ENCODE measurements at regions not wholly inside any gene's neighbourhood (a gene's known extent, or its start where the extent isn't known, plus 50 kb on each side); places are given as distances from the start of the nearest gene placed in this dataset.

DNA sequence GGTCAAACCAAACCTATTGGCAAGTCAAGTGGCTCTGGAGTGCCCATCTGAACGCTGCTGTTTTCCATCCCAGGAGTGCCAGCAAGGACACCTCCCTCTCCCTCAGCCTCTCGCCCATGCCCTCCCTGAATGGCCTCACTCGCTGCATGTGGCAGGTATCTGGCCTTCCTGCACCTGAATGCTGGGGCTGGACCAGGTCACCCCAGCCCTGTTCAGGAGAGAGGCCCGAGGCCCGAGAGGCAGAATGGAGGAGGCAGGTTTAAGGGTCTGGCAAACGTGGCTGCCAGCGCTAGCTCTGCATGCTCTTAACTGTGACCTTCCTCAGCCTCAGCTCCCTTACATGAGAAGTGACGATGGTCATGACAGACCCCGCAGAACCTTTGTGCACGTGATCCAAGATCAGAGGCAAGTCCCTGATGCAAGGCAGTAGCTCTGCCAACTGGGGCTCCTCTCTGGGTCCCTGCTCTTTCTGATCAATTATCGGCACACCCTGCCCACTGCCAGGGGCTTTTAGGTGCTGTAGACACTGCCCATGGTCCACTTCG lies 295.7 kb upstream of the ZMIZ1 start:
- H3K36me3 Mint-ChIP-seq, result no peaks in the 10 kb centered on the region
- no peak overlapping the region for H3K27ac Mint-ChIP-seq
- ATAC-seq, result no peak
- H3K9me3 Mint-ChIP-seq, result no peaks in the 10 kb centered on the region
- DNase-seq (ENCODE audit: low spot score in 2 of 2), result no peak
- H3K4me1 Mint-ChIP-seq, result no peaks in the 10 kb centered on the region
- H3K4me3 Mint-ChIP-seq, result no peak overlapping the region

DNA sequence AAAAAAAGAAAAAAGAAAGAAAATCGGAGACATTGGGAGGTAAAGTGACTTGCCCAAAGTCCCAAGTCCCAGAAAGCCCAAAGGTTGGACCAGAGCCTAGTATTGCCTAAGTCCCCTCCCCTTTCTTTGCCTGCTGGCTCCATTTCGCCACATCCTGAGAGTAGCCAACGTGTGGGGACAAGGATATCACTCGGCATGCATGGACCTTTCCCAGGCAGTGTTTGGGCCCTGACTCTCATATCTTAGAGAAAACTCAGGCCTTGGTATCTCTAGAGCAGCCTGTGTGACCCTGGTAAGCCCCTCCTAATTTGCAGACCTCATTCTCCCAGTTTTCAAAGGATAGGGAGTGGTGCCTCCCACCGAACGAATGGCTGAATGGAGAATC lies 294.2 kb upstream of the ZMIZ1 start:
- ATAC-seq (no peak), DNase-seq (ENCODE audit: low spot score in 2 of 2) (no peak)
- no peak overlapping the region for H3K4me3 Mint-ChIP-seq
- no peaks in the 10 kb centered on the region for H3K9me3 Mint-ChIP-seq
- no peaks in the 10 kb centered on the region for H3K4me1 Mint-ChIP-seq
- no peak overlapping the region for H3K27ac Mint-ChIP-seq
- no peaks in the 10 kb centered on the region for H3K36me3 Mint-ChIP-seq

- Mint-ChIP-seq H3K4me3 (no peak overlapping the region), H3K27ac (no peak overlapping the region), H3K36me3 (no peaks in the 10 kb centered on the region), H3K4me1 (no peaks in the 10 kb centered on the region), H3K9me3 (no peaks in the 10 kb centered on the region)
- DNase-seq (ENCODE audit: low spot score in 2 of 2) (no peak), ATAC-seq (no peak)
Observed at GRCh38 chr10:78774999-78775711, 293.6 kb upstream of the ZMIZ1 start.

DNA sequence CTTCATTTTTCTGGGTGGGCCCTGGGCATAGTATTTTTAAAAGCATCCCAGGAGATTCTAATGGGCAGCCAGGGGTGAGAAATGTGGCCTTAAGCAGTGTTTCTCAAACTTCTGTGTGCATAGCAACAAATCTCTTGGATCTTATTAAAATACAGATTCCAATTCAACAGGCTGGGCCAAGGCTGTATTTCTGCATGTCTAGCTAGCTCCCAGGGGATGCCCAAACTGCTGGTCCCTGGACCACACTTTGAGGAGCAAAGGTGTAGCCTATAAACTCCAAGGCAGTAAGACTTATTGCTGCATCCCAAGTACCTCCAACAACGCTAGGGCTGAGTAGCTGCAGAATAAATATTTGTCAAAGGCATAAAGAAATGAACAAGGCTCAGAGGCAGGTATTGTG lies 292.9 kb upstream of the ZMIZ1 start:
- H3K4me1 Mint-ChIP-seq, result no peaks in the 10 kb centered on the region
- no peak overlapping the region for H3K27ac Mint-ChIP-seq
- H3K9me3 Mint-ChIP-seq, result no peaks in the 10 kb centered on the region
- no peak overlapping the region for H3K4me3 Mint-ChIP-seq
- H3K36me3 Mint-ChIP-seq, result no peaks in the 10 kb centered on the region
- no peak for DNase-seq (ENCODE audit: low spot score in 2 of 2)
- no peak for ATAC-seq

DNA sequence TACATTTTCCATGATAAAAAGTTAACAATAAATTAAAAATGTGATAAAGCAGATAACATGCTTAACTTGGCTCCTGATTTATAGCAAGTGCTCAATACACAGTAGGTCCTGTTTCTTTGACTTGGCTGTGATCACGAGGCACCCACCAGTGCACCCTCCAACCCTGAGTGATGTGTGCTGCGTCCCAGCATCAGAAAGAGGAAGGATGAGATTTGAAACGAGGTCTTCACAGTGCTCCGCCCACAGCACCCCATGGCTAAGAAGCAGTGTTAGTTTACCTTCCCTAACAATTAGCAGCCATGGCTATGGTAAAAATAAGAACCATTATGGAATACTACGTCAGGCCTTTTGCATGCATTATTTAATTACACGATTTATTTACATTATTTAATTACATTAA lies 292.0 kb upstream of the ZMIZ1 start:
- DNase-seq (ENCODE audit: low spot score in 2 of 2) (no peak), ATAC-seq (no peak)
- Mint-ChIP-seq H3K4me1 (no peaks in the 10 kb centered on the region), H3K27ac (no peak overlapping the region), H3K36me3 (no peaks in the 10 kb centered on the region), H3K4me3 (no peak overlapping the region), H3K9me3 (no peaks in the 10 kb centered on the region)

DNA sequence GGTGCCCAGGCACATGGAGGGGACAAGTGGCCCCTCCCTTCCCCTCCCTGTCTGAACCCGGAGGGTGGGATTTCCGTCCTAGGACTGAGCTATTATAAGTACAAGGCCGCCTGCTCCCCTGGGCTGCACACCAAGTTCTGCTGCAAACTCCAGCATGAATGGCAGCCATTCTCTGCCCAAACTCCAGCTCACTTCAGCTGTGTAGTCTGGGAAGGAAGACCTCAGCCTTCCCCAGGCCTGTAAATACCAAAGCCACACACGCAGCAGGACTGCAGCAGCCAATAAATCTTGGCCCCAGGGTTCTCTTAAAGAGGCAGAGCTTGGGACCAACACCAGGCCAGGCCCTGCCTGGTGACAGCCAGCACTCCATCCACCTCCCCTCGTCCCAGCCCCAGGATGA lies 291.3 kb upstream of the ZMIZ1 start:
- H3K9me3 Mint-ChIP-seq, result no peaks in the 10 kb centered on the region
- DNase-seq (ENCODE audit: low spot score in 2 of 2) (no peak), ATAC-seq (no peak)
- H3K27ac Mint-ChIP-seq, result no peak overlapping the region
- no peaks in the 10 kb centered on the region for H3K4me1 Mint-ChIP-seq
- no peaks in the 10 kb centered on the region for H3K36me3 Mint-ChIP-seq
- no peak overlapping the region for H3K4me3 Mint-ChIP-seq

DNA sequence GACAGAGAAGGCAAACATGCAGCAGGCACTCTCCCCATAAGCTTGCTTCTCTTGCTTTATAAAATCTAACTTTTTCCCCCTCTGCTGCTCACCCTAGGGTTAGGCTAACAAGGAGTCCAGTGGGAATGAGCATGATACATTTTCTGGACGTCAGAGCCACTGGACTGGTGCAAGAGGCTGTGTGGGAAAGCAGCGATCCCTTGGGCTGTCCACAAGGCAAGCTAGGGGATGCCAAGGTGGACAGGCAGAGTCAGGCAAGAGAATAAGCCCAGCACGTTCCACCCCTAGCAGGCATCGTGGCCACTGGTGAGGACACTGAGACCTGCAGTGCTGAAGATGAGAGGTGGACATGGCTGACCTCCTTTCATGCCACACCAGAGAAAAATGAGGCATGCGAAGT lies 290.9 kb upstream of the ZMIZ1 start:
- H3K4me1 Mint-ChIP-seq, result no peaks in the 10 kb centered on the region
- H3K9me3 Mint-ChIP-seq, result no peaks in the 10 kb centered on the region
- H3K4me3 Mint-ChIP-seq, result no peak overlapping the region
- H3K36me3 Mint-ChIP-seq, result no peaks in the 10 kb centered on the region
- H3K27ac Mint-ChIP-seq, result no peak overlapping the region
- DNase-seq (ENCODE audit: low spot score in 2 of 2), result no peak
- no peak for ATAC-seq

DNA sequence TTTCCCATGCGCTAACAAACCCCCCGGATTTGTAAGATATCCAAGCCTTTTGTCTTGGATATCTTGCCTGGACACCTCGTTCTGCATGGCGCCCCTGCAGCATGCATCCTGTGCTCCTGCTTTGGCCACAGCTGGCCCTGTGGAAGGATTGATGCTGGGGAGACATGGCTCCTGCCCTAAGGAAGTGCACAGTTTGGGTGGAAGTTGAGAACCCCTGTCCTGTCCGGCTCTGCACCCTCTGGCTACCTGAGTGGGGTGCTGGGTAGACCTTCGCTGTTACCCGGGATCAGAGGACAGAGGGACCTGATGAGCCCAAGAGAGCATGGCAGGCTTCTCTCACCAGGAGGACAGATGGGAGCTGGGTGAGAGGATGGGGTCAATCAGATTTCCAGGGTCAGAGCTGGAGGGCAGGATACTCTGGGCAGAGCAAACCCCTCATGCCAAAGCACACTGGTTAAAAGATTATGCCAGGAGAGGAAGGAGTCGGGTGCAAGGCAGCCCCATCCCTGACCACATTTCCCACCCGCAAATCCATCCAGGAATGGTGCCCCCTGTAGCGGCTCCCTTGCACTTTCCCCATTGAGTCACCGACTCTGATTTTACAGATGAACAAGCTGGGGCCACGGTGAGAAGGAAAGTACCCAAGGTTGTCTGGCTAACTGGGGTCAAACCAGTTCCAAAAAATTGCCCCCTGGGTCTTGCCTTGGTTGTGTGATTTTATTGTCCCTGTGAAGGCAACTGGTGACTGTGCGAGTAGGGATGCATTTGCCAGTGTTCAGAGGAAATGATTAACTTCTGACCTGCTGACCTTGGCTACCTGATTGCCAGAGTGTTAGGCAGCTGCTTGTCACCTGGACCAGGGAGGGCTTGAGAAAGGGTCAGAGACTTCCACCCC lies 290.1 kb upstream of the ZMIZ1 start:
- no peaks in the 10 kb centered on the region for H3K4me1 Mint-ChIP-seq
- ATAC-seq, result no peak
- no peak overlapping the region for H3K4me3 Mint-ChIP-seq
- no peak for DNase-seq (ENCODE audit: low spot score in 2 of 2)
- H3K36me3 Mint-ChIP-seq, result no peaks in the 10 kb centered on the region
- H3K27ac Mint-ChIP-seq, result no peak overlapping the region
- no peaks in the 10 kb centered on the region for H3K9me3 Mint-ChIP-seq

DNA sequence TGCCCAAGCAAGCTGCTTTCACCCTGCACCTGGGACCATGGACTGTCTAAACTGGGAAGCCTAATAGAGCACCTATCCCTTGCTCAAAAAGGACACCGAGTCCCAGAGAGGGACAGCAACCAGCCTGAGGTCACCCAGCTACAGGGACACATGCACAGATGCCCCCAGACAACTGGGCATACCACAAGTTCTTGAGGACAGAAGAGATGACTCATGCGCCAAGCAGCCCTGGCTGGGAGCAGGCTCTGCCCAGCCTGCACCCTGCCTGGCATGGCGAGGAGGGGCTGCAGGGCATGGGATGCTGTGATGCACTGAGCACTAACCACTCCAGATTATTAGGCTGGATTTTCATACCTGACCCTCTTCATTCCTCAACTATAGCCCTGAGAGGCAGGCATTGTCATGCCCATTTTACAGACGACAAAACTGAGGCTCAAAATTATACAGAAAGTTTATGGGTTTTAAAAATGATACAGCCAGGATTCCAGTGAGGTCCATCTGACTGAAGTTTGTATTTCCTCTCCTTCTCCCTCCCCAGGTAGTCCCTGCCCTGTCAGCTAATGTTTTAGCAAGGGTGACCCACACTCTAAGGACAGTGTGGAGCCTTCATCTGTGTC lies 289.3 kb upstream of the ZMIZ1 start:
- Mint-ChIP-seq H3K4me3 (no peak overlapping the region), H3K4me1 (no peaks in the 10 kb centered on the region), H3K27ac (no peak overlapping the region), H3K9me3 (no peaks in the 10 kb centered on the region), H3K36me3 (no peaks in the 10 kb centered on the region)
- no peak for DNase-seq (ENCODE audit: low spot score in 2 of 2)
- no peak for ATAC-seq

DNA sequence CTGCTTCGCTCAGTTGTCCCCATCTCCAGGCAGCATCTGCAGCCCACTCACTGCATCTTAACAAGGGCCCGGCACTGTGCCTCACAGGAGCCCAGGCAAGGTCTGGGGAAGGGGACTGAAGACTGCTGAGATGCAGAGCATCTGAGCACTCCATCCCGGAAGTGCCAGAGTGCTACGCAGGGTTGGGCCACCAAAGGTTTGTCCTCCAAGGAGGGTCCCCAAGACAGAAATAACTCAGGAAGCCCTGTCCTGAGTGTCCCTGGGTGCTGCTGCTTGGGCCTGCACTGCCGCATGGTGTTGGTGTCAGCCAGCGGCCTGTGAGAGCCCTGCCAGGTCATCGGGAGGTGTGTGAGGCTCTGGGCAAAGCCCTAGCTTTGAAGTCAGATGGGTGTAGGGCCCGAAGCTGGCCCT lies 288.2 kb upstream of the ZMIZ1 start:
- Mint-ChIP-seq H3K9me3 (no peaks in the 10 kb centered on the region), H3K4me3 (no peak overlapping the region), H3K36me3 (no peaks in the 10 kb centered on the region), H3K27ac (no peak overlapping the region), H3K4me1 (no peaks in the 10 kb centered on the region)
- no peak for DNase-seq (ENCODE audit: low spot score in 2 of 2)
- ATAC-seq, result no peak

DNA sequence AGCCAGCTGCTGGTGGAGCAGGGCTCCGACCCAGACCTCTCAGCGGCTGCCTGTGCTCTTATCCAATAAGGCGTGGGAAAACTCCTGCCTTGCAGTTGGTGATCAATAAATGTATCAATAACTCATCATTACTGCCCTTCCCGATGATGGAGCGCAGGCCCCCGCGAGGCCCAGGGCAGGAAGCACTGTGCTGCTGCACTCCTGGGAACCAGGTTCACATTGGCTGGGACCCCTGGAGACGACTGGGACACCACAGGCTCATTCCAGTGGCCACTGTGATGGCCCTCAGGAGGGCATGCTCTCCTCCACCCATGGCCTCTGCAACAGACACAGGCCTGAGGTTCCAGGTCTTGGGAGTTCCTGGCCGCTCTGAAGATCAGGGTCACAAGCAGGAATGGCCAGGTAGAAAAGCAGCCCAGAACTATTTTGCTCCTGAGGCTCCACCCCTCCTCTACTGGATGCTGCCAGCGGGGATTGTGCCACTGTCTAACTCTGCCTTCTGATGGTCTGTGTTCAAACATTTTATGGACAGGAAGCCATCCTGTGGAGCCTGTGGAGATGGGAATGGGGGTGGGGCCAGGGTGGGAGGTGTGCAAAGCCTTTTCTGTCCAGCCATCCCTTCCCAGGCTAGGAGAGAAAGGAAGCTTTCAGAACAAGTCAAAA lies 287.4 kb upstream of the ZMIZ1 start:
- no peak for DNase-seq (ENCODE audit: low spot score in 2 of 2)
- no peaks in the 10 kb centered on the region for H3K4me1 Mint-ChIP-seq
- H3K4me3 Mint-ChIP-seq, result no peak overlapping the region
- no peak for ATAC-seq
- H3K27ac Mint-ChIP-seq, result no peak overlapping the region
- H3K9me3 Mint-ChIP-seq, result no peaks in the 10 kb centered on the region
- no peaks in the 10 kb centered on the region for H3K36me3 Mint-ChIP-seq

- Mint-ChIP-seq H3K36me3 (no peaks in the 10 kb centered on the region), H3K27ac (no peak overlapping the region), H3K4me1 (no peaks in the 10 kb centered on the region), H3K9me3 (no peaks in the 10 kb centered on the region), H3K4me3 (no peak overlapping the region)
- ATAC-seq, result no peak
- DNase-seq (ENCODE audit: low spot score in 2 of 2), result no peak
Observed at GRCh38 chr10:78781991-78782390, 286.8 kb upstream of the ZMIZ1 start.

GRCh38 chr10:78782441-78782840 lies 286.3 kb upstream of the ZMIZ1 start:
- H3K9me3 Mint-ChIP-seq, result no peaks in the 10 kb centered on the region
- no peaks in the 10 kb centered on the region for H3K36me3 Mint-ChIP-seq
- H3K27ac Mint-ChIP-seq, result no peak overlapping the region
- ATAC-seq, result no peak
- no peaks in the 10 kb centered on the region for H3K4me1 Mint-ChIP-seq
- no peak overlapping the region for H3K4me3 Mint-ChIP-seq
- DNase-seq (ENCODE audit: low spot score in 2 of 2), result no peak

DNA sequence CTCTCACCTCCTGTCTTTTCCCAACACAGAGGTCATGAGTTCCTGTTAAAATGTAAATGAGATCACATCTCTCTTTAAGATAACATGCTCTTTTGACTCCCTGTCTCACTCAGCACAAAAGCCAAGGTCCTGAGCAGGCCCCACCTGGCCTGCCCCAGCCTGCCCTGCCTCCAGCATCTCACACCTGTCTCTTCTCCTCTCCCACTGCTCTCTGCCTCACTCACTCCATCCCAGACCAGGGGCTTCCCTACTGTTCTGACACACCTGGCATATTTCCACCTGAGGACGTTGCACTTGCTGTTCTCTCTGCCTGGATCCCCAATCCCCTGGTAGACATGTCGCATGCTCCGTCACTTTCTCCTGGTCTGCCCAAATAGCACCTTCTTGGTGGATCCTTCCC lies 285.0 kb upstream of the ZMIZ1 start:
- DNase-seq (ENCODE audit: low spot score in 2 of 2) (no peak), ATAC-seq (no peak)
- no peak overlapping the region for H3K4me3 Mint-ChIP-seq
- no peak overlapping the region for H3K27ac Mint-ChIP-seq
- no peaks in the 10 kb centered on the region for H3K9me3 Mint-ChIP-seq
- no peaks in the 10 kb centered on the region for H3K36me3 Mint-ChIP-seq
- no peaks in the 10 kb centered on the region for H3K4me1 Mint-ChIP-seq

GRCh38 chr10:78784546-78784945 lies 284.2 kb upstream of the ZMIZ1 start:
- ATAC-seq (no peak), DNase-seq (ENCODE audit: low spot score in 2 of 2) (no peak)
- no peak overlapping the region for H3K27ac Mint-ChIP-seq
- H3K36me3 Mint-ChIP-seq, result no peaks in the 10 kb centered on the region
- no peaks in the 10 kb centered on the region for H3K4me1 Mint-ChIP-seq
- H3K9me3 Mint-ChIP-seq, result no peaks in the 10 kb centered on the region
- H3K4me3 Mint-ChIP-seq, result no peak overlapping the region
